ENCODE measurements at regions not wholly inside any gene's neighbourhood (a gene's known extent, or its start where the extent isn't known, plus 50 kb on each side); places are given as distances from the start of the nearest gene placed in this dataset.

DNA sequence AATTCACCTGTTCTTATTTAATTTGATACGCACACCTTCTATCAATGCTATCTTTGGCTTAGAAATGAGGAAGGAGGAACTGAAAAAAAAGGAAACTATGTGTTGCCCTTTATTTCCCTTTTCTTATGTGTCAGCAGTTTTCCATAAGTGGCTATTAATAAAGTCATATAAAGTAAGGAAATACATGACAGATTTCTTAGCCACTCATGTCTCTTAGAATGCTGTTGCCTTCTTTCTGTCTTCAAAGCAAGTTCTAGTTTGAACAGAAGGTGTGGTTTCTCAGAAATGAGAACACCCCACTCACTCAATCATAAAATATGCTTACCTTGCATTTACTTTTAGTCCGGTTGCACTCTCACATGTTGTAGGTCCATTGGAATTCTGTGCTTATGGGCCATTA, 640.5 kb upstream of the GRM7 start:
- TF ChIP-seq, protein P1, sequence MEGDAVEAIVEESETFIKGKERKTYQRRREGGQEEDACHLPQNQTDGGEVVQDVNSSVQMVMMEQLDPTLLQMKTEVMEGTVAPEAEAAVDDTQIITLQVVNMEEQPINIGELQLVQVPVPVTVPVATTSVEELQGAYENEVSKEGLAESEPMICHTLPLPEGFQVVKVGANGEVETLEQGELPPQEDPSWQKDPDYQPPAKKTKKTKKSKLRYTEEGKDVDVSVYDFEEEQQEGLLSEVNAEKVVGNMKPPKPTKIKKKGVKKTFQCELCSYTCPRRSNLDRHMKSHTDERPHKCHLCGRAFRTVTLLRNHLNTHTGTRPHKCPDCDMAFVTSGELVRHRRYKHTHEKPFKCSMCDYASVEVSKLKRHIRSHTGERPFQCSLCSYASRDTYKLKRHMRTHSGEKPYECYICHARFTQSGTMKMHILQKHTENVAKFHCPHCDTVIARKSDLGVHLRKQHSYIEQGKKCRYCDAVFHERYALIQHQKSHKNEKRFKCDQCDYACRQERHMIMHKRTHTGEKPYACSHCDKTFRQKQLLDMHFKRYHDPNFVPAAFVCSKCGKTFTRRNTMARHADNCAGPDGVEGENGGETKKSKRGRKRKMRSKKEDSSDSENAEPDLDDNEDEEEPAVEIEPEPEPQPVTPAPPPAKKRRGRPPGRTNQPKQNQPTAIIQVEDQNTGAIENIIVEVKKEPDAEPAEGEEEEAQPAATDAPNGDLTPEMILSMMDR (IDR thresholded peaks at IDR 0.05), result no peak
- TF ChIP-seq POLR2A (IDR thresholded peaks at IDR 0.05), result no peak
